ENCODE measurements at regions not wholly inside any gene's neighbourhood (a gene's known extent, or its start where the extent isn't known, plus 50 kb on each side); places are given as distances from the start of the nearest gene placed in this dataset.

DNA sequence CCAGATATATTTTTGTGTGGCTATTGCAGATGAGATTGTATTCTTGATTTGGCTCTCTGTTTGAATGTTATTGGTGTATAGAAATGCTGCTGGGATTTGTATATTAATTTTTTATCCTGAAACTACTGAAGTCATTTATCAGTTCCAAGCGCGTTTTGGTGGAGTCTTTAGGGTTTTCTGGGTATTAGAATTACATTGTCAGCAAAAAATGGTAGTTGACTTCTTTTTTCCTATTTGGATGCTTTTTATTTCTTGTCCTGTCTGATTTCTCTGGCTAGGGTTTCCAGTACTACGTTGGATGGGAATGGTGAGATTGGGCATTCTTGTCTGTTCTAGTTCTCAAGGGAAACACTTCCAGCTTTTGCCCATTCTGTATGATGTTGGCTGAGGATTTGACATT lies 415.5 kb upstream of the CHRM2 start:
- H4K91ac ChIP-seq (ENCODE audit: insufficient read length, low read depth, low read length): no peak overlapping the region
- H2BK15ac ChIP-seq (ENCODE audit: low read depth, low read length): no peak overlapping the region
- H2BK120ac ChIP-seq (ENCODE audit: low read depth, low read length, poor library complexity, severe bottlenecking): no peak overlapping the region
- no peak overlapping the region for H3T11ph ChIP-seq (ENCODE audit: low read length)
- no peaks in the 10 kb centered on the region for H3K4me1 ChIP-seq (ENCODE audit: insufficient read depth, low read length)
- no peak overlapping the region for H3K4ac ChIP-seq (ENCODE audit: low read depth, low read length)
- H3K79me1 ChIP-seq (ENCODE audit: insufficient read depth, low read depth, low read length, poor library complexity, severe bottlenecking): no peaks in the 10 kb centered on the region
- H2AK5ac ChIP-seq (ENCODE audit: insufficient read length, low read length): no peak overlapping the region
- no peak overlapping the region for H4K8ac ChIP-seq (replicated peaks; ENCODE audit: insufficient read length, low read depth, low read length)
- DNase-seq: no peak
- no peak overlapping the region for H2BK5ac ChIP-seq (ENCODE audit: insufficient read length, low read length)
- no peaks in the 10 kb centered on the region for H3K9me3 ChIP-seq (ENCODE audit: control insufficient read depth, low read depth, low read length)
- H3K4me2 ChIP-seq (ENCODE audit: insufficient read depth, insufficient read length, low read length): no peak overlapping the region
- TF ChIP-seq, protein P1, sequence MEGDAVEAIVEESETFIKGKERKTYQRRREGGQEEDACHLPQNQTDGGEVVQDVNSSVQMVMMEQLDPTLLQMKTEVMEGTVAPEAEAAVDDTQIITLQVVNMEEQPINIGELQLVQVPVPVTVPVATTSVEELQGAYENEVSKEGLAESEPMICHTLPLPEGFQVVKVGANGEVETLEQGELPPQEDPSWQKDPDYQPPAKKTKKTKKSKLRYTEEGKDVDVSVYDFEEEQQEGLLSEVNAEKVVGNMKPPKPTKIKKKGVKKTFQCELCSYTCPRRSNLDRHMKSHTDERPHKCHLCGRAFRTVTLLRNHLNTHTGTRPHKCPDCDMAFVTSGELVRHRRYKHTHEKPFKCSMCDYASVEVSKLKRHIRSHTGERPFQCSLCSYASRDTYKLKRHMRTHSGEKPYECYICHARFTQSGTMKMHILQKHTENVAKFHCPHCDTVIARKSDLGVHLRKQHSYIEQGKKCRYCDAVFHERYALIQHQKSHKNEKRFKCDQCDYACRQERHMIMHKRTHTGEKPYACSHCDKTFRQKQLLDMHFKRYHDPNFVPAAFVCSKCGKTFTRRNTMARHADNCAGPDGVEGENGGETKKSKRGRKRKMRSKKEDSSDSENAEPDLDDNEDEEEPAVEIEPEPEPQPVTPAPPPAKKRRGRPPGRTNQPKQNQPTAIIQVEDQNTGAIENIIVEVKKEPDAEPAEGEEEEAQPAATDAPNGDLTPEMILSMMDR (conservative IDR thresholded peaks at IDR 0.05): no peak
- Mint-ChIP-seq H3K4me3 (no peak overlapping the region), H3K36me3 (ENCODE audit: insufficient read depth in 1 of 3, low read depth in 3 of 3) (no peaks in the 10 kb centered on the region), H3K27ac (no peak overlapping the region), H3K9me3 (peaks cover 0 to 3% of the 10 kb centered on the region in 2 experiments; a peak in 1 of 5 replicates), H3K4me1 (peaks cover 9% of the 10 kb centered on the region in 2 experiments), H3K27me3 (ENCODE audit: low read depth) (no peaks in the 10 kb centered on the region)
- no peaks in the 10 kb centered on the region for H3K27me3 ChIP-seq (ENCODE audit: insufficient read depth, low read length)
- H3K23ac ChIP-seq (ENCODE audit: insufficient read length, low read depth, low read length): no peak overlapping the region
- no peak overlapping the region for H3K9ac ChIP-seq (ENCODE audit: extremely low read depth, insufficient read length, low read length)
- no peak overlapping the region for H3K14ac ChIP-seq (ENCODE audit: insufficient read depth, low read length)
- H2BK20ac ChIP-seq (ENCODE audit: low read depth, low read length, poor library complexity, severe bottlenecking): no peak overlapping the region
- no peak overlapping the region for H4K5ac ChIP-seq (ENCODE audit: insufficient read length, low read depth, low read length)
- no peak overlapping the region for H3K18ac ChIP-seq (ENCODE audit: insufficient read length, low read depth, low read length)
- H3K56ac ChIP-seq (ENCODE audit: insufficient read length, low read depth, low read length): no peak overlapping the region
- H2AFZ ChIP-seq (ENCODE audit: low read length): no peak overlapping the region
- H3K27ac ChIP-seq (ENCODE audit: insufficient read length, low read depth, low read length): no peak overlapping the region
- H3K23me2 ChIP-seq (ENCODE audit: insufficient read length, low read depth, low read length, poor library complexity, severe bottlenecking): no peaks in the 10 kb centered on the region
- H2BK12ac ChIP-seq (ENCODE audit: insufficient read length, low read depth, low read length): no peak overlapping the region
- H4K20me1 ChIP-seq (ENCODE audit: control insufficient read depth, insufficient read depth, insufficient read length): no peaks in the 10 kb centered on the region
- WGBS (ENCODE audit: extremely low coverage, insufficient read length, low lambda C conversion rate): no CpG with 5 or more reads among the region's 3 CpGs
- H3K79me2 ChIP-seq (ENCODE audit: insufficient read depth, low read length): no peaks in the 10 kb centered on the region
